Right cardiac atrium (tissue), 5 donors: ENCODE measurements at regions not wholly inside any gene's neighbourhood (a gene's known extent, or its start where the extent isn't known, plus 50 kb on each side); places are given as distances from the start of the nearest gene placed in this dataset.

Source experiments
- ATAC-seq, 2 donors: fragments of 200-7000 bp; cut with Tn5 transposase; one replicate each; pipeline versions ENCODE4 v1.8.0 to v1.9.1; 2020; ENCODE audit warnings: moderate library complexity in 2 of 2, mild to moderate bottlenecking in 1 of 2
- DNase-seq, 3 donors: peaks; one replicate each; pipeline ENCODE4 v3.0.0-alpha.2; 2020
- H3K27ac ChIP-seq: one replicate; pipeline ENCODE4 v1.5.1; 2013; ENCODE audit warnings: mild to moderate bottlenecking, low read length, control low read depth, moderate library complexity
- H3K27me3 ChIP-seq: one replicate; pipeline ENCODE4 v1.6.1; 2013; ENCODE audit not compliant: control insufficient read depth, insufficient read depth
- H3K4me1 ChIP-seq: one replicate; pipeline ENCODE4 v1.6.1; 2013; ENCODE audit warnings: low read length; ENCODE audit not compliant: control insufficient read depth, insufficient read depth
- H3K4me3 ChIP-seq: one replicate; pipeline ENCODE4 v1.5.1; 2013; ENCODE audit warnings: low read length, control low read depth
- H3K9me3 ChIP-seq: one replicate; pipeline ENCODE4 v1.6.1; 2013; ENCODE audit warnings: low read length; ENCODE audit not compliant: control insufficient read depth
- WGBS: extraction: QIAGEN DNeasy Blood & Tissue Kit; methylation state at CpG from one replicate; pipeline ENCODE4 v1.1.7; 2013; 5-methylcytosine and 5-hydroxymethylcytosine counted together
- intact Hi-C, 4 donors: fragments of 100-400 bp; cut with DNase I; formaldehyde crosslinking; loops; one replicate each; pipeline versions ENCODE4 v1.11.0 to v1.14.0; 2022 to 2023
- donor health status: healthy with polysubstance abuse.
- donor health status: DM: no; HTN: yes; CAD: no.
- donor health status: DM: no; HTN: no; CAD: no.
- donor health status: DM: no; HTN: yes; CAD: no; lungs with severe emphysema.
- donor health status: DM: yes; HTN: yes; CAD: no.

GRCh38 chr15:77557564-77557963, 75.1 kb downstream of the LINGO1 start:
- H3K4me3 ChIP-seq = no peak overlapping the region
- no peak for ATAC-seq
- H3K4me1 ChIP-seq = no peaks in the 10 kb centered on the region
- intact Hi-C loops = no loop called here
- no peak overlapping the region for H3K27ac ChIP-seq
- H3K9me3 ChIP-seq = no peaks in the 10 kb centered on the region
- no peaks in the 10 kb centered on the region for H3K27me3 ChIP-seq
- no peak for DNase-seq
- 80% methylated on average over 1 of the region's 1 CpG for WGBS

- H3K27me3 ChIP-seq = no peaks in the 10 kb centered on the region
- H3K4me3 ChIP-seq = no peak overlapping the region
- ATAC-seq = peak; percentile 25 to 44
- no peaks in the 10 kb centered on the region for H3K4me1 ChIP-seq
- intact Hi-C loops = no loop called here
- DNase-seq = peak in 2 of 3 donors; percentile 47 to 72
- no peaks in the 10 kb centered on the region for H3K9me3 ChIP-seq
- 48% methylated on average over 10 of the region's 10 CpGs for WGBS
- no peak overlapping the region for H3K27ac ChIP-seq
These were observed 75.6 kb downstream of the LINGO1 start for GRCh38 chr15:77557144-77557543.

GRCh38 chr15:77556622-77557021, 76.1 kb downstream of the LINGO1 start:
- intact Hi-C loops = no loop called here
- ATAC-seq (no peak), DNase-seq (no peak)
- 90% methylated on average over 7 of the region's 7 CpGs for WGBS
- Histone ChIP-seq H3K27me3 (no peaks in the 10 kb centered on the region), H3K4me3 (no peak overlapping the region), H3K27ac (no peak overlapping the region), H3K9me3 (no peaks in the 10 kb centered on the region), H3K4me1 (no peaks in the 10 kb centered on the region)

DNA sequence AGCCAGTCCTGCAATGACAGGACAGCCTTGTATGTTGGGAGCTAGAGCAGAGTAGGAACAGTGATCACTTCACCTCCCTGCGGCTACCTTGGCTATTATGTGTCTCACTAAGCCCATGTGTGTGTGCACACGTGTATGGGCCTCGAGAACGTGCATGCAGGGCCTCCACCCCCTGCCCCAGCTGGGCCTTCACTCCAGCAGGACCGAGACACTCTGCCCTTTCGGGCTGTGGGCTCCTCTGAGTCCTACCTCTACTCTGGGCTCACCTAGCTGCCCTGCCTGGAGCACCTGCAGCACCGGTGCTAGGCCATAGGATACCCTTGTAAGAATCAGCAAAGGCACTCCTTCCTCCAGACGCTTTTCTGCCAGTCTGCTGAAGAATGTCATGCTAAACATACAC, 77.5 kb downstream of the LINGO1 start:
- Histone ChIP-seq H3K4me3 (no peak overlapping the region), H3K27me3 (no peaks in the 10 kb centered on the region), H3K4me1 (no peaks in the 10 kb centered on the region), H3K9me3 (no peaks in the 10 kb centered on the region), H3K27ac (no peak overlapping the region)
- ATAC-seq = no peak
- intact Hi-C loops = no loop called here
- DNase-seq = peak in 1 of 3 donors; percentile 9
- WGBS = 95% methylated on average over 8 of the region's 8 CpGs

- H3K27ac ChIP-seq = no peak overlapping the region
- no peaks in the 10 kb centered on the region for H3K9me3 ChIP-seq
- no peaks in the 10 kb centered on the region for H3K4me1 ChIP-seq
- H3K27me3 ChIP-seq = no peaks in the 10 kb centered on the region
- intact Hi-C loops = no loop called here
- 68% methylated on average over 11 of the region's 11 CpGs for WGBS
- peak in 1 of 3 donors; percentile 23 for DNase-seq
- no peak for ATAC-seq
- no peak overlapping the region for H3K4me3 ChIP-seq
These were observed 78.2 kb downstream of the LINGO1 start for GRCh38 chr15:77554306-77555080.

GRCh38 chr15:77553695-77554094, 79.0 kb downstream of the LINGO1 start:
- no peaks in the 10 kb centered on the region for H3K27me3 ChIP-seq
- intact Hi-C loops = no loop called here
- no peaks in the 10 kb centered on the region for H3K9me3 ChIP-seq
- DNase-seq = peak in 1 of 3 donors; percentile 19
- no peaks in the 10 kb centered on the region for H3K4me1 ChIP-seq
- no peak overlapping the region for H3K27ac ChIP-seq
- no peak overlapping the region for H3K4me3 ChIP-seq
- 89% methylated on average over 6 of the region's 6 CpGs for WGBS
- ATAC-seq = no peak

DNA sequence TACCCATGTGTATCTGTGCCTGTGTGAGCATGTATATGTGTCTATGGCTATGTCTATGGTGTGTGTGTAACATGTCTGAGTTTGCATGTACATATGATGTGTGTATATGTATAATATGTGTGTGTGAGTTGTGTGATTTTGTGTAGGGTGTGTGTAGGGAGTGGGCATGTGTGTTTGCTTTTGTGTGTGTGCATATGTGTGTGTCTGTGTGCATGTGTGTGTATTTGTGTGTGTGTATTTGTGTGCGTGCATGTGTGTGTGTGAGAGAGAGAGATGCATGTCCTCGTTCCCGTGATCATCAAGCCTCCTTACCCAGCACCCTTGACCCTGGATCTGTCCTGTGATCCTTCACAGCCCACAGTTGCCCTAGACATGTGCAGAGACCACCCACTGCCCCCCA, 79.5 kb downstream of the LINGO1 start:
- no peaks in the 10 kb centered on the region for H3K9me3 ChIP-seq
- 94% methylated on average over 3 of the region's 3 CpGs for WGBS
- ATAC-seq (no peak), DNase-seq (no peak)
- intact Hi-C loops = no loop called here
- no peak overlapping the region for H3K4me3 ChIP-seq
- H3K4me1 ChIP-seq = no peaks in the 10 kb centered on the region
- H3K27me3 ChIP-seq = no peaks in the 10 kb centered on the region
- no peak overlapping the region for H3K27ac ChIP-seq

- H3K27me3 ChIP-seq = no peaks in the 10 kb centered on the region
- ATAC-seq (no peak), DNase-seq (peak in 2 of 3 donors; percentile 31 to 35)
- H3K9me3 ChIP-seq = no peaks in the 10 kb centered on the region
- no peaks in the 10 kb centered on the region for H3K4me1 ChIP-seq
- WGBS = 88% methylated on average over 4 of the region's 4 CpGs
- no peak overlapping the region for H3K27ac ChIP-seq
- H3K4me3 ChIP-seq = no peak overlapping the region
- intact Hi-C loops = no loop called here
These were observed 80.6 kb downstream of the LINGO1 start for GRCh38 chr15:77552066-77552465.

DNA sequence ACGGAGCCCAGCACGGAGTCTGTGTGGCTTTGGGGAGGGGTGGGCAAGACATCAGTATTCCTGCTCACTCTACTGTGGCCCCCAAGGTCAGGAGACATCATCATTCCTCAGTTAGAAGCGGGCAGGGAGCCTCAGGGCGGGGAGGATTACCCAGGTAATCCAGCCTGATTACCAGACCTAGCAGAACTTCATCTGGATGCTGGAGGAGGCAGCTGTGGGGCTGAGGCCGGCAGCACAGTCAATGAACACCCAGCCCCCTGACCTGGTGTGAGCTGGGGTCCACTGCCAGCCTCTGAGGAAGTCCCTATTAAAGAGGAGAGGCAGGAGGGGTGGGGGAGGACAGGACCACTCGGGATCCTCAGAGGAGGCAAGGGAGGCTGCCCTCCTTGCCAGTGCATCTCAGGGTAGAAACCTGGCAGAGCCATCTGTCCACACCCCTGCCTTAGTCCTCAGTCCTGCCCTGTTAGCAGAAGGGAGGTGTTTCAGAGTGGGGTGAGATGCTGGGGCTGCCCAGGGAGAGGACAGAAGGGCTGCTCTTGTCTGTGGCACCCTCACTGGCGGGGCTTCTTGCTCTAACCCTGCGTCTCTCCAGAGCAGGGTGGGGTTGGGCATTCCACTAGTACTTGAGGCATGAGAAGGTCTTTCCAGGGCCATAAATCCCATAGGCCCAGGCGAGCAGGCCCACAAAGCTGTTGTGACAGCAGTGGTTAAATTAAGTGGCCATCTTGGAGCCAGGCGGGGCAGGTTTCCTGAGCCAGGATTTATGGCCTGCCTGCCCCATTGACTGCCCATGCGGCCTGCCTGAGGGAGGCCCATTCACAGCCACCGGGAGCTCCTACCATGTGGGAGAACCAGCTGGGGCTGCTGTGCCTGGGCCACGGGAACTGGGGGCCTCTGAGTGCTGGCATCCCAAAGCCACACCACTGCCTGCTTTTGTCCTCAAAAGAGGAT, 82.1 kb downstream of the LINGO1 start:
- peak in 2 of 3 donors; percentile 28 to 53 for DNase-seq
- no peak for ATAC-seq
- Histone ChIP-seq H3K27me3 (no peaks in the 10 kb centered on the region), H3K4me1 (peaks cover 2% of the 10 kb centered on the region), H3K27ac (no peak overlapping the region), H3K4me3 (no peak overlapping the region), H3K9me3 (no peaks in the 10 kb centered on the region)
- intact Hi-C loops = no loop called here
- WGBS = 88% methylated on average over 13 of the region's 13 CpGs

DNA sequence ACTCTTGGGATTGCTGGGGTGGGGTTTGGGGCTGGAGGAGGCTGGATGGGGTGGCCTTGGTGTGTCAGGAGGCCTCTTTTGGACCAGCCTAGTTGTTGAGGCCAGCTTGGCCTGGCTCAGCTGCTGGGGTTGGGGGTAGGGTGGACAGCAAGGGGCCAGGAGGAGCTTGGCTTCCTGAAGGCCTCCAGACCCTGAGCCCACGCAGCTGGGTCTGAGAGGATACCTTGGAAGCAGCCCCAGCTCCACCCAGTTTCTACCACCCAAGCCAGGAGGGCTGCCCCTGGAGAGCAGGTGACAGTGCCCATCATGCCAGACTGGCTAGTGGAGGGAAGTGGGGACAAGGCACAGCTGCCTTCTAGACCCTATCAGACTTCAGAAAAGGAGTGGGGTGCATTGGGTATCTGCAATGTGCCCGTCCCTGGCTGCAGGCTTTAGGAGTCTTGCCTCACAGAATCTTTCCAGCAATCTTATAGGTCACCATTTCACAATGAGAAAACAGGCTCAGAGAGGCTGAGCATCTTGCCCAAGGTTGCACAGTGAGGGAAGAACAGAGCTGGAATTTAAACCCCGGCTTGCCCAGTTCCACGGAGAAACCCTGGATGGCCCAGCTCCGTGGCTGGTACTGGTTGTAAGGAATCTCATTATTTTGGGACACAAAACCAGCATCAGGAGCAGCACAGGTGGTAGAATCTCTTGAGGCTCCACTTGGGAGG, 83.0 kb downstream of the LINGO1 start:
- WGBS = 91% methylated on average over 5 of the region's 5 CpGs
- intact Hi-C loops = loop anchor here in 2 of 4 donors (10.0 kb wide), 2 partner anchors 365 to 525 kb away; no protein-coding TSS in a partner anchor
- no peaks in the 10 kb centered on the region for H3K9me3 ChIP-seq
- no peak overlapping the region for H3K27ac ChIP-seq
- DNase-seq (peak in 2 of 3 donors; percentile 31 to 40), ATAC-seq (no peak)
- H3K4me3 ChIP-seq = no peak overlapping the region
- H3K27me3 ChIP-seq = no peaks in the 10 kb centered on the region
- H3K4me1 ChIP-seq = peaks cover 4% of the 10 kb centered on the region
